CD4-positive, alpha-beta T cell treated with Interleukin-17A for 1 hour (primary cell): ENCODE measurements at regions not wholly inside any gene's neighbourhood (a gene's known extent, or its start where the extent isn't known, plus 50 kb on each side); places are given as distances from the start of the nearest gene placed in this dataset.
"Not testable (repeated sequence)": the region's sequence is repeated elsewhere in the genome, so short reads cannot be mapped to it uniquely, and the experiment has no call there.

Source experiments
- DNase-seq: peaks from one replicate; pipeline ENCODE4 v3.0.0-alpha.2; 2020

DNA sequence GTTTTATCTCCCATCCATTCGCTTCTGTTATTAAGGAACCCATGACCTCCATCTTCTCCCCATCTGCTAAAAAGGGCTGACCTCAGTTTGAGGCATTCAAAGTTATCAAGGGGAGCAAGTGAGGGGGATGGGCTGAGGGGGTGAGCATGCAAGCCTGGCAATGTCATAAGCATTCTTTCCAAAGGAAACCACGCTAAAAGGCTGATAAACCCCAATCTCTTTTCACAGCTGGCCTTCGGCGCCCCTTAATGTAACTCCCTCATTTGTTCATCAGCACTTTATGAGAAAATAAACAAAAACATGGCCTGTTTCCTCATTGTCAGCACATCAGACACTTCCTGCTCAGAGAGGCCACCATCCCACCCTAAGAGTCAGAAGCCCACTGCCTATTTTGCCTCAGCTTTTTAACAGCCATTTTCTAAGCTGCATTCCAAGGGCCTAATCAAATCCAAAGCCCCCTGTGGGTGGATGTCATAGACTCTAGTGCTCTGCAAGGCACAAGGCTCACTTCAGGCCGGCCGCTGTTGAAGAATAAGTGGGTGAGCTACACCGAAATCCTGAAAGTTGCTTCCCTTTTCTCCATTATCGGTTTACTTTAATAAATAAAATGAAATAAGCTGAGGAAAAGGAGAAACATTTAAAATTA lies 92.0 kb upstream of the SRD5A3 start:
- DNase-seq = no peak

DNA sequence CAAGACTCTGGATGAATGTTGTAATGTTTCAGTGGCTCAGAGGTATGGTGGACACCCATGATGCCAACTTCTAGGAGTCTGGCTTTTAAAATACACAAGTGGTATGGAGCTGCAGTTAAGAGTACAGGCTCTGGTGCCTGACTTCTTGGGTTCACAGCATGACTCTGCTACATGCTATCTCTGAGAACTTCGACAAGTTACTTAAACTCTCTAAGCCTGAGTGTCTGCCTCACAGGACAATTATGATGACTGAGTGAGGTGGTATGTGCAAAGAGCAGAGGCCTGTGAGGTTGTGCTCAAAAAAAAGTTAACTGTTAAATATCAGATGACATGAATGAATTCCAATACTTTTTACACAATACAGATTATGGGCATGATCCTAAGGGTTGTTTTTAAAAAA lies 90.9 kb upstream of the SRD5A3 start:
- no peak for DNase-seq

DNA sequence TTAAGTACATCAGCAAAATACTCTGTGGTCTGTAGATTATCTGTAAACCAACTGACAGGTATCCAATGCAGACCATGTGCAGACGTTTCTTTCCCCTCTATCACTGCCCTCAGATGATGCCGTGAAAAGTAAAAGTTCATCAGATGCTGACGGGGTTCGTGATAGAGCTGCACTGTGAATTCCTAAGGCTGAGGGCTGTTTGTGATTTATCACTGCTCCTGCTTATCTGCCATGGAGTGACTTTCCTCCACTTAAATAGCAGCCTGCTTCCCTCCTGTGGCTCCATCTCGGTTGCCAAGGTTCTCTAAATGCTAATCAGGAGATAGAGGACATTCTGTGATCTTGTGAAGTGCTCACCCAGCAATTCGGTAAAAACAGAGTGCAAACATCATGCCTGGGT lies 89.3 kb upstream of the SRD5A3 start:
- no peak for DNase-seq

DNA sequence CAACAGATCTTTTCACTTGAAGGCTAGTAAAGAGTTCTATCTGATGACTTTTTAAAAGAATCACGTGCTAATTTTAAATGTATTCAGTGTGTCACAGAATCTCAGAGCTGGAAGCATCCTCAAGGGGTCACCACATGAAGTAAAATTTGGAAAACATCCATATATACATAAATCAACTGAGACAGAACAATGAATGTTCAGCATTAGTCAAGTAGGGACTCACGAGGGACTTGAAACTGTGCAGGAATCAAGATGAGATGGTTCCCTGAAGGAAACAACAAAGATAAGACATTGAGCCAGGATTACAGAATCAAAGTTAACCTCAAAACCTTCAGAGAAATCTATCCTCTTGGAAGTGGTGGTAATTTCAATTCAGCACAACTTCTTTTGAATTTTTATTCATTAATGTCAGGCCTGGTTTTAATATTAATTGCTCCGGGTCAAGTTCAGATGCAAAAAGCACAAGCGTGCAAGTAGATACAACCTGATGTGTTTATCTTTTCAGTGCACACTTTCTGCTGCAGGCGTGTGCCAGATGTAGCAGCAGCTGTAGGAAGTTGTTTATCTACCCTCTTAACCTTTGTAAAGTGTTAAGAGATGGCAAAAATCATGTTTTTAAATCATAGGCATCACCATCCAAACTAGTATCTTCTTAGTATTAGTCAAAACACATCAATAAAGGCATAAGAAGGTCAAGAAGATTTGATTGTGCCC lies 87.7 kb upstream of the SRD5A3 start:
- DNase-seq = no peak

DNA sequence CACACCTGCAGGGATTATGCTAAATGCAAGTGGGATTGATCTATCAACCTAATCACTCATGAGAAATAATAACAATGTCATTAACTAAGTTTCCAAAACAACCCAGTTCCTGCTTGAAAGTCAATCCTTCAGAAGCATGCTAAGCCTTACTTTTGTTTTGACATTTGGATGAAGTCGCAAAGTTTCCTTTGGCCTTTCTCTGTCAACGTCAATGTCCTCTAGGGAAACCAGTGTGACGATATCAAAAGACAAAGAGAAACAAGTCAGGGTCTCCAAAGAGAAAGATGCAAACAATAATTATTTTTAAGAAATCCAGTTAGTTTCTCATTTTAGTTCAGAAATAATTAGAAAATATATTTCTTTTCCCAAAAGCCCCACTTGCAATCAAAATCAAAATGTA lies 86.7 kb upstream of the SRD5A3 start:
- DNase-seq = no peak

DNA sequence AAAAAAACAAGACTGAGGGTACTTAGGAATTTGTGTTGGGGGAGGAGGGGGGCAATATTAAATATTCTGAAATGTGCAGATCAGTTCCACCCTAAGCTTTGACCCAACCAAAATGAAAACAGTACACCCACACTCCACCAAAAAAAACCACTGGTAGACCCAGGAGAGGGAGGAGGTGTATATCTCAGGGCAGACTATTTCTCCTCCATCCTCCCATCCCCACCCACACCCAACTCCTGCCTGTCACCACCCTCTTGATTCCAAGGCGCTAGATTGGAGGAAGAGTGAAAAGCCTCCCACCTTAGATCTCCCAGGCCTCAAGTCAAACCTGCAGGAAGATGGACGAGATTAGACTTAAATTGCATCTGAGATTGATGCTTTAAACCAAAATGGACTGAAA lies 76.6 kb upstream of the SRD5A3 start:
- DNase-seq = no peak

DNA sequence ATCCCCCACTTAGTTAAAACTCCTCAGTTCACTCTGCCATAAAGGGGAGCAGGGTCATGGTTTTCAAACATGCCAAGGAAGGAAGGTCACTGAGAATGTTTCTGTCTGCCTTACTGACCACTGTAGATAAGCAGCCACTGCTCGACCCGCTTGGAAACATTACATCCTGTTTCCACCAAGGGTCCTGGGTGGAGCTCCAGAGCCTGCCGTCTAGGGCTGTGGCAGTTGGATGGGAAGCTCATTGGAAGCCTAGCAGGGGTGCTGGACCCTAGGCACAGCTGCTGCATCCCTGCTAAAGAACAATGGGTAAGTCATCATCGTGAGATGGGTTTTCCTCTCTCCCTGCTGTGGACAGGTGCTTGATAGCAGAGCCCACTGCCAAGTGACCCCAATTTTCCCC lies 76.0 kb upstream of the SRD5A3 start:
- no peak for DNase-seq

DNA sequence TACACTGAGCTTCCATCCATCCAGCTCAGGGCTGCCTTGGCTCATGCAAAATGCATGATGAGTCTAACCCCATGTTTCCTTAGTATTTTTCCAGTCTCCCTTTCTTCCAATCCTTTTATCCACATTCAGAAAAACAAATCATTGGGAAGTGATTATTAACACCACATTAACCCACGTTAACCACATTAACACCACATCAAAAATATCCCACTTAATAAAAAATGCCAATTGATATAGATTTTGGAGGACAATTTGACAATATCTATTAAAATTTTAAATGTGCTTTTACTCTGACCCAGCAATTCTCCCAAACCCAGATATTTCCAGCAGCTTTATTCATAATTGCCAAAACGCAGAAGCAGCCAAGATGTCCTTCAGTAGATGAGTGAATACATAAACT lies 75.6 kb upstream of the SRD5A3 start:
- DNase-seq = no peak

DNA sequence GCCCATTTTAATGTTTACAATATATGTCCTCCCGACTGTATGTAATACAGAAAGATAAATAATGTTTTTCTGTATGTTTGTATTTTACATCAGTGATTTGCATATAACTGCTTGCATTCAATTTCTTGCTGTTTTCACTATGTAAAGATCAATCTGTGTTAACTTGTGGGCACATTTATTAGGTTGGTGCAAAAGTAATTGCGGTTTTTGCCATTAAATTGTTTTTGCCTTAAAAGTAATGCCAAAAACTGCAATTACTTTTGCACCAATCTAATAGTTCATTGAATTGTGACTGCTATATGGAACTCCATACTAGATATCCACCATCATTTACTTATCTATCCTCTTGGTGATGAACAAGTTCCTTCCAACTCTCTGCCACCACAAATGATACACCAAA lies 73.9 kb upstream of the SRD5A3 start:
- no peak for DNase-seq

DNA sequence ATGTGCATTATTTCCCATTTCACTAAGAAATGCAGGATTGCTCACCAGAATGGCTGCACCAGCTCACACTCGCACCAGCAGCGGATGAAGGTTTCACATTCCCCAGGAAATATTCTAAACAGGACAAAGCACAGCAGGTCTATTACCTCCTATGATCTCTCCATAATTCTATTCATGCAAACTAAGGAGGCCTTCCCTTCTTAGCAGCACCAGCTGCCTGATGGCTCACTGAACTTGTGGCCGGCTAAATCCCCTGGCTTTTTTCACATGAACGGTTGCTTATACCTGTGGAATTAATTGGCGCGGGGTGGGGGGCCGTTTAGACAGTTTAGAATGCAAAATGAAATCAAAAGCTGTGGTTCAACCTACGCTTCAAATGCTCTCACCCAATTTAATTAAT lies 73.5 kb upstream of the SRD5A3 start:
- no peak for DNase-seq

DNA sequence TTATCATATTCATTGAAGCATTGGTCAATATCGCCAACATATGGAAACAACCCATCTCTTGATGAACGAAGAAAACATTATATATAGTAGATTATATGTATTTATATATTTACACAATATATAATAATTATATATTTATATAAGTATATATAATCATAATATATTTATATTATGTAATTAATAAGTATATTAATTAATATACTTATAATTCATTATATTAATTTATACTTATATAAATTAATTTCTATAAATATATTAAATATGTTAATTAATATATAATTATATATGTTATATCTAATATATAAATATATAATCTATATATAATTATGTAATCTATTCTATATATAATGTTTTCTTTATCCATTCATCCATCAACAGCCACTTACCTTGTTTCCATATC lies 69.0 kb upstream of the SRD5A3 start:
- DNase-seq = no peak

DNA sequence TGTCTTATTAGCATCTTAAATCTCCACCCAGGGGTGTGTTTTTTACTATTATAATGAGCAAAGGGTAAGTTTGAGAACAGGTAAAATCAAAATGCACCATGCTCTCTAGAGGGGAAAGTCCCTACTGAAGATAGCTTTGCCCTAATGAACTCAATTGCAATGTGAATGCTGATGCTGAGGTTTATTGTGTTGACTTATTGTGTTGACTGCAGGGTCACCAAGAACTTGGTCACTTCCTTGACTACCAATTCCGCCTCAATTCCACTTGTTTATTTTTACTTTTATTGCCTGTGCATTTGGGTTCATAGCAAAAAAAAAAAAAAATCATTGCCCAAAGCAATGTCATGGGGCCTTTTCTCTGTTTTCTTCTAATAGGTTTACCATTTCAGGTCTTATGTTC lies 67.7 kb upstream of the SRD5A3 start:
- no peak for DNase-seq

DNA sequence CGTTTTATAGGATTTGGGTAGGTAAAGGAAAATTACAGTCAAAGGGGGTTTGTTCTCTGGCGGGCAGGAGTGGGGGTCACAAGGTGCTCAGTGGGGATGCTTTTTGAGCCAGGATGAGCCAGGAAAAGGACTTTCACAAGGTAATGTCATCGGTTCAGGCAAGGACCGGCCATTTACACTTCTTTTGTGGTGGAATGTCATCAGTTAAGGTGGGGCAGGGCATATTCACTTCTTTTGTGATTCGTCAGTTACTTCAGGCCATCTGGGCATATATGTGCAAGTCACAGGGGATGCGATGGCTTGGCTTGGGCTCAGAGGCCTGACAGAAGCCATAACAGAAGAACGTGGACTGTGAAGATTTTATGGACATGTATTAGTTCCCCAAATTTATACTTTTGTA lies 65.6 kb upstream of the SRD5A3 start:
- not testable (repeated sequence) for DNase-seq

DNA sequence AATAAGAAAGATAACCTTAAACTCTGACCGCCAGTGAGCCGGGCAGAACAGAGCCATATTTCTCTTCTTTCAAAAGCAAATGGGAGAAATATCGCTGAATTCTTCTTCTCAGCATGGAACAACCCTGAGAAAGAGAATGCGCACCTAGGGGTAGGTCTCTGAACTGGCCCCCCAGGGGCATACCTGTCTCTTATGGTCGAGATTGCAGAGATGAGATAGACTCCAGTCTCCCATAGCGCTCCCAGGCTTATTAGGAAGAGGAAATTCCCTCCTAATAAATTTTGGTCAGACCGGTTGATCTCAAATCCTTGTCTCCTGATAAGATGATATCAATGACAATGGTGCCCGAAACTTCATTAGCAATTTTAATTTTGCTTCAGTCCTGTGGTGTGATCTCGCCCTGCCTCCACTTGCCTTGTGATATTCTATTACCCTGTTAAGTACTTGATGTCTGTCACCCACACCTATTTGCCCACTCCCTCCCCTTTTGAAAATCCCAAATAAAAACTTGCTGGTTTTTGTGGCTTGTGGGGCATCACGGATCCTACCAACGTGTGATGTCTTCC lies 64.8 kb upstream of the SRD5A3 start:
- DNase-seq = not testable (repeated sequence)

DNA sequence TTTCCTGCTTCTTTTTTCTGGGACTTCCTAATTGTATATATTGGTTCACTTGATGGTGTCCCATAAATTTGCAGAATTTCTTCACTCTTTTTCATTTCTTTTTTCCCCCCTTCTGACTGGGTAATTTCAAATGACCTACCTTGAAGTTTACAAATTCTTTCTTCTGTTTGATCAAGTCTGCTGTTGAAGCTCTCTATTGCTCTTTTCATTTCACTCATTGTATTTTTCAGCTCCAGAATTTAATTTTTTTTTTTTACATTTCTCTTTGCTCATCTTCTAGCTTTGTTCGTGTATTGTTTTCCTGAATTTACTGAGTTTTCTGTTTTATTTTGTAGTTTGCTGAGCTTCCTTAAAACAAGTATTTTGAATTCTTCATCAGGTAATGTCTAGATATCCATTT lies 61.7 kb upstream of the SRD5A3 start:
- DNase-seq = no peak

DNA sequence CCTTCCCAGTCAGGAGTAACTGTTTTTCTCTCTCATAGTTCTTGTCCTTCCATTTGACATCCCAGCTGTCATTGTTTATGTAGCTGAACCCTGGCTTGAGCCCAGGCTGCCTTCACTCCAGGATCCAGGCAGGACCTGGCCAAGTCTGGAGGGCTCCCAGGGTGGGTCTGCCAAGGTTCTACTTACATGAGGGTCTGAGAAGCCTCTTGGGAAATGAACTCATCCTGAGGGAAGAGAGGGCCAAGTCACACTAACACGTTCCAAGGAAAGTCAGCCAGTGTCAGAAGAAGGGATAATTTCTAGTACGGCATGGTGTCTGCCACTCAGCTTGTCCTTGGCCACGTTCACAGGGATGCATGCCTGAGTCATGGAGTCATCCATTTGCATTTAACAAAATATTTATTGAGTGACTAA lies 54.8 kb upstream of the SRD5A3 start:
- DNase-seq = no peak

DNA sequence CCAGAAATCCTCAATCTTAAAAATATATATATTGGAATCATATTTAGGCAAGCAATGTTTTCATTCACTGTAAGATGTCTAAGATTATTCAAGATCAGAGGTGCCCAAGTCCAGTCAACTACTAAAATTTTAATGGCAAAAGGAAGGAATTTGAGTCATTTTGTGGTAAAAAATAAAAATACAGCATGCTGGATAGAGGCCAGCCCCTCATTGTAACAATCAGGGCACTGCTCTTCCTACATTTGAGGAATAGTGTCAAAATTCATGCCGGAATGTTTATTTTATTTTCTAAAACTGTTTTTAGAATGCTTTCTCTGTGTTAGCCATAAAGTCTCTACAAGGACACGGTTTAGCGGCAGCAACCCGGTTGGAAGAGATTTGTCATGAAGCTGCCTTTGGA lies 49.9 kb upstream of the SRD5A3 start:
- DNase-seq = no peak
